HL-60 (cell line): ENCODE measurements at regions not wholly inside any gene's neighbourhood (a gene's known extent, or its start where the extent isn't known, plus 50 kb on each side); places are given as distances from the start of the nearest gene placed in this dataset.

Source experiments
- TF ChIP-seq, protein P1 (sequence below): IDR thresholded peaks from one replicate; pipeline ENCODE4 v1.5.1; 2011; ENCODE audit warnings: low read length, control low read depth, inconsistent platforms; ENCODE audit not compliant: insufficient read depth
- TF ChIP-seq, protein P2 (sequence below): IDR thresholded peaks from 2 replicates; pipeline ENCODE4 v1.6.1; 2012; ENCODE audit warnings: low read depth; ENCODE audit not compliant: insufficient replicate concordance

DNA sequence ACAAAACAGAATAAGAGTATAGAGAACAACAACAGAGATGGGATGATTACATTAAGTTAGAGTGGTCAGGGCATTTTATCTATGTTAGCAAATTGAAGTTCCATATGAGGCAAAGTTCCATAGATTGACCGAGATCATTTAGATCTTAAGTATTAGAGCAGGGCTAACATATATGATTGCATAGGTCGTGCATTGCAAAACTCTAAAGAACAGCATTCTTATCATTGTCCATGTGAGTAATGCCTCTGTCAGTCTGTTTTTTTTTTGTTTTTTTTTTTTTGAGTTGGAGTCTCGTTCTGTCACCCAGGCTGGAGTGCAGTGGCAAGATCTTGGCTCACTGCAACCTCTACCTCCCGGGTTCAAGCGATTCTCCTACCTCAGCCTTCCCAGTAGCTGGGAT, 341.7 kb upstream of the KCNH8 start:
- TF ChIP-seq, protein P1, sequence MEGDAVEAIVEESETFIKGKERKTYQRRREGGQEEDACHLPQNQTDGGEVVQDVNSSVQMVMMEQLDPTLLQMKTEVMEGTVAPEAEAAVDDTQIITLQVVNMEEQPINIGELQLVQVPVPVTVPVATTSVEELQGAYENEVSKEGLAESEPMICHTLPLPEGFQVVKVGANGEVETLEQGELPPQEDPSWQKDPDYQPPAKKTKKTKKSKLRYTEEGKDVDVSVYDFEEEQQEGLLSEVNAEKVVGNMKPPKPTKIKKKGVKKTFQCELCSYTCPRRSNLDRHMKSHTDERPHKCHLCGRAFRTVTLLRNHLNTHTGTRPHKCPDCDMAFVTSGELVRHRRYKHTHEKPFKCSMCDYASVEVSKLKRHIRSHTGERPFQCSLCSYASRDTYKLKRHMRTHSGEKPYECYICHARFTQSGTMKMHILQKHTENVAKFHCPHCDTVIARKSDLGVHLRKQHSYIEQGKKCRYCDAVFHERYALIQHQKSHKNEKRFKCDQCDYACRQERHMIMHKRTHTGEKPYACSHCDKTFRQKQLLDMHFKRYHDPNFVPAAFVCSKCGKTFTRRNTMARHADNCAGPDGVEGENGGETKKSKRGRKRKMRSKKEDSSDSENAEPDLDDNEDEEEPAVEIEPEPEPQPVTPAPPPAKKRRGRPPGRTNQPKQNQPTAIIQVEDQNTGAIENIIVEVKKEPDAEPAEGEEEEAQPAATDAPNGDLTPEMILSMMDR: no peak
- TF ChIP-seq, protein P2, sequence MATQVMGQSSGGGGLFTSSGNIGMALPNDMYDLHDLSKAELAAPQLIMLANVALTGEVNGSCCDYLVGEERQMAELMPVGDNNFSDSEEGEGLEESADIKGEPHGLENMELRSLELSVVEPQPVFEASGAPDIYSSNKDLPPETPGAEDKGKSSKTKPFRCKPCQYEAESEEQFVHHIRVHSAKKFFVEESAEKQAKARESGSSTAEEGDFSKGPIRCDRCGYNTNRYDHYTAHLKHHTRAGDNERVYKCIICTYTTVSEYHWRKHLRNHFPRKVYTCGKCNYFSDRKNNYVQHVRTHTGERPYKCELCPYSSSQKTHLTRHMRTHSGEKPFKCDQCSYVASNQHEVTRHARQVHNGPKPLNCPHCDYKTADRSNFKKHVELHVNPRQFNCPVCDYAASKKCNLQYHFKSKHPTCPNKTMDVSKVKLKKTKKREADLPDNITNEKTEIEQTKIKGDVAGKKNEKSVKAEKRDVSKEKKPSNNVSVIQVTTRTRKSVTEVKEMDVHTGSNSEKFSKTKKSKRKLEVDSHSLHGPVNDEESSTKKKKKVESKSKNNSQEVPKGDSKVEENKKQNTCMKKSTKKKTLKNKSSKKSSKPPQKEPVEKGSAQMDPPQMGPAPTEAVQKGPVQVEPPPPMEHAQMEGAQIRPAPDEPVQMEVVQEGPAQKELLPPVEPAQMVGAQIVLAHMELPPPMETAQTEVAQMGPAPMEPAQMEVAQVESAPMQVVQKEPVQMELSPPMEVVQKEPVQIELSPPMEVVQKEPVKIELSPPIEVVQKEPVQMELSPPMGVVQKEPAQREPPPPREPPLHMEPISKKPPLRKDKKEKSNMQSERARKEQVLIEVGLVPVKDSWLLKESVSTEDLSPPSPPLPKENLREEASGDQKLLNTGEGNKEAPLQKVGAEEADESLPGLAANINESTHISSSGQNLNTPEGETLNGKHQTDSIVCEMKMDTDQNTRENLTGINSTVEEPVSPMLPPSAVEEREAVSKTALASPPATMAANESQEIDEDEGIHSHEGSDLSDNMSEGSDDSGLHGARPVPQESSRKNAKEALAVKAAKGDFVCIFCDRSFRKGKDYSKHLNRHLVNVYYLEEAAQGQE: no peak
